ENCODE measurements at regions not wholly inside any gene's neighbourhood (a gene's known extent, or its start where the extent isn't known, plus 50 kb on each side); places are given as distances from the start of the nearest gene placed in this dataset.

DNA sequence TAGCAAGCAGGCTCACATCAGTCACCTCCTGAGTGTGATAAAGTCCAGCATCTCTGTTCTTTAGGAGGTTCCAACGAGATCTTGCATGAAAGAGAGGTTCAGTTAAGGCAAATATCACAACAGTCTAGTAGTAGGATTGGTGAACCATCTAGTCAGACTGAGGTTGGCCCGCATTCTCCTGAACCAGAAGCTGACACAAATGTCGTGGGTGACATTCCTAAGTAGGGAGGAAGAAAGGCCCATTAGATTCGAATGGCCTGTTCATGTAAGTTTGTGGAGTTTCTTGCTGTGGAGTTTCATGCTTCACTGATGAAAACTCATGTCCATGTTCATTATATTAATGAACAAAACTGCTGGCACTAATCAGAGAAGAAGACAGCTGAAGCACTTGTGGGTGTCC is 66.7 kb upstream of the XCR1 start:
- no peak overlapping the region for H3K4me2 ChIP-seq (ENCODE audit: low read depth, low read length)
- intact Hi-C loops (cut with micrococcal nuclease; ENCODE audit: unreplicated experiment) (no loop called here), in situ Hi-C loops (cut with HindIII; ENCODE audit: extremely low pct_ligation_motif_present, low pct_unique_long_range_greater_than_20kb) (no loop called here)
- H3K27ac ChIP-seq (ENCODE audit: extremely low read length, insufficient read depth, low read length), result no peak overlapping the region
- no peak overlapping the region for H3K9ac ChIP-seq (ENCODE audit: insufficient read depth, low read depth, low read length)
- no TSS peak for BruUV-seq (replicated peaks)
- H3K9me3 ChIP-seq (ENCODE audit: low read length), result no peaks in the 10 kb centered on the region
- H4K20me1 ChIP-seq (ENCODE audit: insufficient read depth, low read length), result no peaks in the 10 kb centered on the region
- ChIA-PET CTCF (ENCODE audit: low intra/inter-chr PET ratio, low total read pairs) (no interaction called here), POLR2A (no interaction called here)
- no peaks in the 10 kb centered on the region for H3K27me3 ChIP-seq (ENCODE audit: control insufficient read depth in 1 of 2, insufficient read depth in 2 of 2, low read length in 2 of 2)
- DNase-seq (ENCODE audit: low spot score) (no peak), ATAC-seq (no peak), FAIRE-seq (no peak)
- H2AFZ ChIP-seq (ENCODE audit: low read length), result no peak overlapping the region
- no peak for TF ChIP-seq TOPORS (CRISPR knock-in tag; IDR thresholded peaks at IDR 0.05)
- TF ChIP-seq DR1 (CRISPR knock-in tag; IDR thresholded peaks at IDR 0.05), result no peak
- no peak for TF ChIP-seq EEA1 (CRISPR knock-in tag; IDR thresholded peaks at IDR 0.05; ENCODE audit: borderline replicate concordance)
- TF ChIP-seq ZNF572 (CRISPR knock-in tag; IDR thresholded peaks at IDR 0.05), result no peak
- no peak for TF ChIP-seq ZBTB2 (CRISPR knock-in tag; IDR thresholded peaks at IDR 0.05; ENCODE audit: low read depth)
- no peak for TF ChIP-seq POLR2G (IDR thresholded peaks at IDR 0.05; ENCODE audit: low read depth, low read length)
- TF ChIP-seq HNRNPH1 (optimal IDR thresholded peaks at IDR 0.05; ENCODE audit: low read depth, low read length), result no peak
- TF ChIP-seq RFX3 (CRISPR knock-in tag; IDR thresholded peaks at IDR 0.05), result no peak
- TF ChIP-seq ZSCAN25 (CRISPR knock-in tag; IDR thresholded peaks at IDR 0.05), result no peak
- no peak for TF ChIP-seq FOXP4 (CRISPR knock-in tag; IDR thresholded peaks at IDR 0.05)
- H3K4me1 ChIP-seq (ENCODE audit: insufficient read depth, low read length), result peaks cover 14% of the 10 kb centered on the region
- no peaks in the 10 kb centered on the region for H3K79me2 ChIP-seq (ENCODE audit: insufficient read depth, low read length)
- WGBS (ENCODE audit: low lambda C conversion rate), result 25% methylated on average over 4 of the region's 4 CpGs
- no peak overlapping the region for H3K4me3 ChIP-seq (replicated peaks in 1 of 3; ENCODE audit: insufficient read depth in 1 of 3, low read depth in 2 of 3, low read length in 3 of 3)
- H3K36me3 ChIP-seq (replicated peaks in 1 of 2; ENCODE audit: control insufficient read depth in 1 of 2, insufficient read depth in 2 of 2, low read length in 2 of 2), result no peaks in the 10 kb centered on the region

All from HepG2 (cell line).